Lung (tissue), 11 donors: ENCODE measurements at regions not wholly inside any gene's neighbourhood (a gene's known extent, or its start where the extent isn't known, plus 50 kb on each side); places are given as distances from the start of the nearest gene placed in this dataset.

Experiments
- ATAC-seq: fragments of 200-7000 bp; cut with Tn5 transposase; one replicate; pipeline ENCODE4 v1.9.1; 2020; ENCODE audit warnings: moderate number of reproducible peaks; ENCODE audit not compliant: insufficient read depth, low FRiP score
- DNase-seq, 3 donors: peaks; one replicate each; pipeline ENCODE4 v3.0.0-alpha.2; 2013 to 2017
- H3K27ac ChIP-seq, 2 donors: one replicate each; pipeline ENCODE4 v1.5.1; 2013; ENCODE audit warnings: mild to moderate bottlenecking in 2 of 2, moderate library complexity in 2 of 2, control low read depth in 1 of 2, inconsistent platforms in 1 of 2, low read depth in 1 of 2, low read length in 1 of 2
- H3K27me3 ChIP-seq, 3 donors: one replicate each; pipeline ENCODE4 v1.5.1; 2013; ENCODE audit warnings: low read length in 2 of 3; ENCODE audit not compliant: control insufficient read depth in 3 of 3, insufficient read depth in 3 of 3
- H3K36me3 ChIP-seq, 4 donors: one replicate each; pipeline ENCODE4 v1.5.1; 2013; ENCODE audit warnings: low read length in 4 of 4, mild to moderate bottlenecking in 1 of 4, moderate library complexity in 1 of 4; ENCODE audit not compliant: control insufficient read depth in 4 of 4, insufficient read depth in 4 of 4
- H3K4me1 ChIP-seq, 5 donors: one replicate each; pipeline ENCODE4 v1.5.1; 2013; ENCODE audit warnings: low read length in 5 of 5, mild to moderate bottlenecking in 2 of 5, moderate library complexity in 1 of 5; ENCODE audit not compliant: control insufficient read depth in 5 of 5, insufficient read depth in 5 of 5
- H3K4me3 ChIP-seq: one replicate; pipeline ENCODE4 v1.5.1; 2013; ENCODE audit warnings: mild to moderate bottlenecking, control low read depth, moderate library complexity
- H3K9ac ChIP-seq, 2 donors: one replicate each; pipeline ENCODE4 v1.5.1; 2013; ENCODE audit warnings: low read length in 2 of 2, control low read depth in 1 of 2; ENCODE audit not compliant: insufficient read depth in 1 of 2
- H3K9me3 ChIP-seq, 4 donors: one replicate each; pipeline ENCODE4 v1.5.1; 2013; ENCODE audit warnings: low read length in 3 of 4, mild to moderate bottlenecking in 1 of 4, moderate library complexity in 1 of 4; ENCODE audit not compliant: control insufficient read depth in 4 of 4, insufficient read depth in 3 of 4
- WGBS, 2 donors: extraction: QIAGEN DNeasy Blood & Tissue Kit; methylation state at CpG; one replicate each; pipeline ENCODE4 v1.1.7; 2013; 5-methylcytosine and 5-hydroxymethylcytosine counted together
- TF ChIP-seq, protein P1 (sequence below): IDR thresholded peaks from 2 replicates; pipeline ENCODE4 v1.5.1; 2012; ENCODE audit warnings: mild to moderate bottlenecking; ENCODE audit errors: control extremely low read depth, extremely low read depth
- donor health status: control.
- donor health status: control.
- donor health status: Bipolar disorder and iron deficiency.
- donor health status: healthy.
- donor health status: DM: yes; HTN: yes; CAD: no.

- Histone ChIP-seq H3K27ac (no peak overlapping the region), H3K9ac (no peak overlapping the region), H3K9me3 (no peaks in the 10 kb centered on the region), H3K27me3 (no peaks in the 10 kb centered on the region), H3K4me3 (no peak overlapping the region), H3K4me1 (no peaks in the 10 kb centered on the region), H3K36me3 (no peaks in the 10 kb centered on the region)
- TF ChIP-seq, protein P1, sequence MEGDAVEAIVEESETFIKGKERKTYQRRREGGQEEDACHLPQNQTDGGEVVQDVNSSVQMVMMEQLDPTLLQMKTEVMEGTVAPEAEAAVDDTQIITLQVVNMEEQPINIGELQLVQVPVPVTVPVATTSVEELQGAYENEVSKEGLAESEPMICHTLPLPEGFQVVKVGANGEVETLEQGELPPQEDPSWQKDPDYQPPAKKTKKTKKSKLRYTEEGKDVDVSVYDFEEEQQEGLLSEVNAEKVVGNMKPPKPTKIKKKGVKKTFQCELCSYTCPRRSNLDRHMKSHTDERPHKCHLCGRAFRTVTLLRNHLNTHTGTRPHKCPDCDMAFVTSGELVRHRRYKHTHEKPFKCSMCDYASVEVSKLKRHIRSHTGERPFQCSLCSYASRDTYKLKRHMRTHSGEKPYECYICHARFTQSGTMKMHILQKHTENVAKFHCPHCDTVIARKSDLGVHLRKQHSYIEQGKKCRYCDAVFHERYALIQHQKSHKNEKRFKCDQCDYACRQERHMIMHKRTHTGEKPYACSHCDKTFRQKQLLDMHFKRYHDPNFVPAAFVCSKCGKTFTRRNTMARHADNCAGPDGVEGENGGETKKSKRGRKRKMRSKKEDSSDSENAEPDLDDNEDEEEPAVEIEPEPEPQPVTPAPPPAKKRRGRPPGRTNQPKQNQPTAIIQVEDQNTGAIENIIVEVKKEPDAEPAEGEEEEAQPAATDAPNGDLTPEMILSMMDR: no peak
- ATAC-seq (no peak), DNase-seq (no peak)
- 74 to 86% methylated on average over 12 of the region's 12 CpGs for WGBS, 2 donors
Measured at GRCh38 chr6:3526962-3527650, 70.3 kb upstream of the SLC22A23 start.

- H3K4me3 ChIP-seq: no peak overlapping the region
- ATAC-seq (no peak), DNase-seq (no peak)
- 84 to 87% methylated on average over 6 of the region's 6 CpGs for WGBS, 2 donors
- TF ChIP-seq, protein P1: no peak
- no peak overlapping the region for H3K9ac ChIP-seq
- no peaks in the 10 kb centered on the region for H3K4me1 ChIP-seq
- no peaks in the 10 kb centered on the region for H3K27me3 ChIP-seq
- H3K27ac ChIP-seq: no peak overlapping the region
- H3K9me3 ChIP-seq: no peaks in the 10 kb centered on the region
- no peaks in the 10 kb centered on the region for H3K36me3 ChIP-seq
Measured at GRCh38 chr6:3525915-3526314, 69.1 kb upstream of the SLC22A23 start.

GRCh38 chr6:3524456-3524855 is 67.6 kb upstream of the SLC22A23 start:
- WGBS, 2 donors: 82 to 95% methylated on average over 2 of the region's 2 CpGs
- Histone ChIP-seq H3K27ac (no peak overlapping the region), H3K9me3 (no peaks in the 10 kb centered on the region), H3K4me1 (no peaks in the 10 kb centered on the region), H3K36me3 (no peaks in the 10 kb centered on the region), H3K9ac (no peak overlapping the region), H3K4me3 (no peak overlapping the region), H3K27me3 (no peaks in the 10 kb centered on the region)
- TF ChIP-seq, protein P1: no peak
- ATAC-seq (no peak), DNase-seq (no peak)

- H3K27me3 ChIP-seq: no peaks in the 10 kb centered on the region
- ATAC-seq (no peak), DNase-seq (no peak)
- H3K36me3 ChIP-seq: no peaks in the 10 kb centered on the region
- H3K9ac ChIP-seq: no peak overlapping the region
- TF ChIP-seq, protein P1: no peak
- WGBS, 2 donors: 93 to 94% methylated on average over 7 of the region's 7 CpGs
- H3K9me3 ChIP-seq: no peaks in the 10 kb centered on the region
- no peak overlapping the region for H3K4me3 ChIP-seq
- no peaks in the 10 kb centered on the region for H3K4me1 ChIP-seq
- no peak overlapping the region for H3K27ac ChIP-seq
Measured at GRCh38 chr6:3523966-3524365, 67.1 kb upstream of the SLC22A23 start.
